GM19239 (cell line): ENCODE measurements at regions not wholly inside any gene's neighbourhood (a gene's known extent, or its start where the extent isn't known, plus 50 kb on each side); places are given as distances from the start of the nearest gene placed in this dataset.
"Not testable (repeated sequence)": the region's sequence is repeated elsewhere in the genome, so short reads cannot be mapped to it uniquely, and the experiment has no call there.

Source experiments
- DNase-seq: peaks from one replicate; pipeline ENCODE4 v3.0.0; 2011; ENCODE audit warnings: low spot score; ENCODE audit not compliant: insufficient read length
- FAIRE-seq: peaks from 2 replicates; lab custom pipeline; 2011; peaks lifted over from hg19 to GRCh38; lab: Jason Lieb, UNC

- no peak for FAIRE-seq
- no peak for DNase-seq
Measured at GRCh38 chr14:84826294-84826693, 703.6 kb upstream of the FLRT2 start.

GRCh38 chr14:84850595-84850994 lies 679.3 kb upstream of the FLRT2 start:
- FAIRE-seq (no peak), DNase-seq (no peak)

DNA sequence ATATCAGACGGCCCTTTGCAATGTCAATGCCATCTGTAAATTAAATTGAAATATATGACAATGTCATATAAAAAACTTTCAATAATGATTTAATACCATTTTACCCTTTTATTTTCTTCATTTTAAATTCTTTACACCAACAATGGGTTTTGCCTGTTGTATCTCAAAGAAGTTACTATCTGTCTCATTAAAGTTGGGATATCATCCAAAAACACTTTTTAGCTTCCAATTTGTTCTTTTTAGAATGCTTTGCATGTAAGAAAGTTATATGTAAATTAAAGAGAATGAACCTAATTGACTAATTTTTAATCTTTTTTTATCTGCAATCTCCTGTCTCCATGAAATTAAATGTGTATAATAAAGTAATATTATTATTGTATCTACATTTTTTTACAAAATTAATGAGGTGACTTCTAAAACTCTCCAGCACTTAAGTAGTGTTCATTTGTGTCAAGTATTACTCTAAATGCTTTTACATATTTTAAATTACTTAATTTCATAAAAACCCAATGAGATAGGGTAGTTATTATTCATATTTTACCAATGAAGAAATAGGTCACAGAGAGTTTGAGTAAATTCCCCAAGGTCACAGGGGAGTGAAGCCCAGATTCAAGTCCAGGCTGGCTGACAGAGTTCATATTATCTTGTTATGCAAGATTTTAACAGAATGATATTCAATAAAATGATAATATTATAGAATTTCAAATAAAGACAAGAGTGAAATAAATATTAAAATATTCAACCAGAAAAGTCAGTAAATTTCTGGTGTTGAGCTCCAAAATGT lies 673.0 kb upstream of the FLRT2 start:
- no peak for FAIRE-seq

DNA sequence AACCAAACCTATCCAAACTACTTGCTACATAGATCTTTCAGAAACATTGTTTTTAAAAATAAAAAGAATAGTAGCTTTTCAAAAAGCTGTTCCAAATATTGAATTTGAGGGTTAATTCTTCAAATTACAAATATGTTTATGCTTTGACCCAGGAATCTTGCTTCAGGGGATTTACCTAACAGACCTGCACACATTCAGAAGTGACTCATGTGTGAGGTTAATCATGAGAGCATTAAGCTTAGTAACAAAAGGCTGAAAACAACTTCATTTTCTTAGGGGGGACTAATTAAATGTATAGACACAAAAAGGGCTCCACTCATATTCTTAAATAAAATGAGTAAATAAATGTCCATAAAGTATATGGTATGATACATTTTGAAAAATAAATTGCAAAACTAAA lies 672.4 kb upstream of the FLRT2 start:
- DNase-seq (no peak), FAIRE-seq (no peak)

More for the DNA sequence above, 673.0 kb upstream of the FLRT2 start:
- DNase-seq, result no peak

DNA sequence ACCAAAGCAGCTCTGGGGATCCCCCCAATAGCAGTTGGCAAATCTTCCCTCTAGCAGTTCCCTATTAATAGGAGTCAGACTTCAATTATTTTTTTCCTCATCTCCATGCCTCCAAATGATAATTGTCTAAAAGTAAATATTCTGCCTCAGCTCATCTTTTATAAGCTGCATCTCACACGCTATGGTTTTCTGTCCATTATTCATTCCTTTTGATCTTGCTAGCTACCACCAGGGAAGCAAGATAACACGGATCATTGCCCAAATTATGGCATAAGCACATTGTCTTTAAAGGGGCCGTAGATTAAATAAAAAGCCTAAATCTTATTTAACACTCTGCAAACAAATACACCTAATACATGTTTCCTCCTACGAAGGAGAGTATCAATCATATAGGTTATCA lies 670.8 kb upstream of the FLRT2 start:
- no peak for DNase-seq
- no peak for FAIRE-seq

- FAIRE-seq (no peak), DNase-seq (no peak)
Measured at GRCh38 chr14:84864548-84865271, 665.2 kb upstream of the FLRT2 start.

GRCh38 chr14:84871734-84872133 lies 658.2 kb upstream of the FLRT2 start:
- FAIRE-seq (no peak), DNase-seq (no peak)

- DNase-seq (no peak), FAIRE-seq (no peak)
Measured at GRCh38 chr14:84874436-84874835, 655.5 kb upstream of the FLRT2 start.

DNA sequence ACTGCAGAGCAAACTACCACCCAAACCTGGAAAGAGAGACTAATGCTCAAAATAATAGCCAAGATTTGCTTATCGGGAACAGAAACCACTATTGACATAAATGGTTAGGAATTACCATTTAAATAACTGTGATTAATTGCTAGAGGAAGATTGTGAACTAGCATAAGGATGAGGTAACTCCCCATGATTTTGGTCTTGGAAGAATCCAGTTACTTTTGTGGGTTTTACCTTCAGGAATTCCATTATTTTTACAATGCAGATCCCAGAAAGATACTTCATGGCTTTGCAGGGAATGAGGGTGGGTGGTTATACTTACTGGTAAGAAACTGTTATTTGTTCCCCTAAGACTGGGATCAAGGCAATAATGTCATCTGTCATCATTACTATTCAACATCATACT lies 652.9 kb upstream of the FLRT2 start:
- FAIRE-seq, result no peak
- DNase-seq, result no peak

DNA sequence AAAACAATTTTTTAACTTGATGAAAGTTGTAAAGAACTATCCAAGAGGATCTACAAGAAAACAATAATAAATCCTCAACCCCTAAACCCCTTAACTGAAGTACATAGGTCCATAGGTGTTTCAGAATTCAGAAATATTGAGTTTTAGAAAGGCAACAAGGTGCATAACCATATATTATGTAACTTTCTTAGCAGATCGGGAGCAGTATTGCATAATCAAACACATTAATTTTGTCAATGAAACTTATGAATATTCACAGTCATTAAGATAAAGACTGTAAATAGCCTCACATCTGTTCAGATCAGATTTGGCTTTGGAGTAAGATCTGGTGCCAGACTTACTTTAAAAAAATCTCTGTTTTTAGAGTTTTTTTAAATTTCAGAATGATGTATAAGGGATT lies 647.1 kb upstream of the FLRT2 start:
- DNase-seq (no peak), FAIRE-seq (no peak)

GRCh38 chr14:84885061-84885460 lies 644.9 kb upstream of the FLRT2 start:
- FAIRE-seq (no peak), DNase-seq (no peak)

GRCh38 chr14:84891404-84891803 lies 638.5 kb upstream of the FLRT2 start:
- DNase-seq, result no peak
- FAIRE-seq, result no peak

DNA sequence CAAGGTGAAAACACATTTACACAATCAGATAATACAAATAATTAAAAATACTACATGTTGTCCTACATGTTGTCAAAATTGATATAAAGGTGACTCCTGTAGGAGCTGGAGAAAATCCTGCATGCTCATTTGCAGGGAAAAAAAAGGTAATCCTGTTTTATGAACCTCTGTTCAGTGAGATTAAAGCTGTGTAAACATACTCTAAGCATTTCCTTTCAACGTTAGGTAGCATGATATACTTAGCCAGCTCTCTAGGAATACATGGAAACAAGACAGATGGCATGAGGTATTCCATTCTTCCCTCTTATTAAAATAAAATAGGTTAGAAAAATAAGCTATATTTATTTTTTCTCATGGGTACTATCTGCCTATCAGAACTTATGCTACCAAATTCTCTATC lies 635.7 kb upstream of the FLRT2 start:
- no peak for DNase-seq
- FAIRE-seq, result no peak

GRCh38 chr14:84922370-84922769 lies 607.6 kb upstream of the FLRT2 start:
- FAIRE-seq (no peak), DNase-seq (no peak)

- FAIRE-seq, result no peak
Measured at GRCh38 chr14:84926656-84927055, 603.3 kb upstream of the FLRT2 start.

DNA sequence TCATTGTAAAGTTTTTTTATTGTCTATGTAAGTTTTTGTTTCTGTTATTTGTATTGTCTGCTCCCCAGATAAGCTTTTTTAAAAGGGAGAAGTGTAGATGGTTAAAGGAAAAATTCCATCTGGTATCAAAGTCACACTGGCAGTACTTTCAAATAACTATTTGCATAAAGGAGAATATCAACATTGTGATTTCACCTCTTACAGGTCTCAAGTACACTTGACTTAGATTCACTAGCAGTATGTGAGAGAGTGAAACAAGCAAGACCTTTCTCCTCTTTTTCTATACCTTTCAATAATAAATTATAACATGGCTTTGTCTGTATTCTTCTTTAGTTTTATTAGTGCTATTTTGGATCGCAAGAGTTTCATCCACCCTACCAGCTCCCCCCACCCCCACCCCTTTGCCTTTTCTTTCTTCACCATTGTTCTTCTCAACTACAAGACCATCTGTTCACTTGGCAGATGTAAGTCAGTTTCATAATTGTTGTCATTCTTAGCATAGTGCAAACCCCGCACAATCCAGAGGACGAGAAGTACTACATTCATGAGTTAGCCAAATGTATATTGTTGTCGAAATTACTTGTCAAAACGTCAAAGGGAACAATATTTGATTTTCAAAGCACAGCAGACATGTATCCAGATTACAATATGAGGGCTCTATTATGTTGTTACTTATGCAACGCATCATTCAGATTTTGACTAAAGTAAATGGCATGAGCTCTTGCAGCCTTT lies 602.7 kb upstream of the FLRT2 start:
- DNase-seq, result no peak
- no peak for FAIRE-seq

More at GRCh38 chr14:84926656-84927055, 603.3 kb upstream of the FLRT2 start:
- no peak for DNase-seq

GRCh38 chr14:84929086-84929485 lies 600.9 kb upstream of the FLRT2 start:
- no peak for FAIRE-seq
- DNase-seq, result no peak

GRCh38 chr14:84929834-84930233 lies 600.1 kb upstream of the FLRT2 start:
- no peak for DNase-seq
- FAIRE-seq, result no peak

- FAIRE-seq, result no peak
- no peak for DNase-seq
Measured at GRCh38 chr14:84937016-84937415, 592.9 kb upstream of the FLRT2 start.

DNA sequence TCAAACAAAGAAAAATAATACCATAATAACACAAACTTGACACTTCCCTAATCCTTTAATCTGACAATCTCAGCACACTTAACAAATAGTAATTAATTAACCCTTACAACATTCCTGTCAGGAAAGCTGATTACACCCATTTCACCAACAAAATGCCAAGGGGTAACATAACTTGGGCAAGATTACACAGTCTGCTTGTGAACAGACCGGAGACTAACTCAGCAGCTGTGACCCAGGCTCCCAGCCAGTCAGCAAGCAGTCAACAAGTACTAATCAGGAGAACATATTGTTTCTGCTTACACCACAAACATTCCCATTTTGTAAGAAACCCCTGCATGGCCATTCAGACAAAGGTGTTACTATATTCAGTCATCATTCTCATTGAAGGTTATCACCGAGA lies 592.5 kb upstream of the FLRT2 start:
- no peak for FAIRE-seq

GRCh38 chr14:84944901-84945300 lies 585.0 kb upstream of the FLRT2 start:
- not testable (repeated sequence) for DNase-seq, FAIRE-seq

More for the DNA sequence above, 592.5 kb upstream of the FLRT2 start:
- DNase-seq, result no peak
